NCI-H2081 (cell line): ENCODE measurements at regions not wholly inside any gene's neighbourhood (a gene's known extent, or its start where the extent isn't known, plus 50 kb on each side); places are given as distances from the start of the nearest gene placed in this dataset.
"Not testable (repeated sequence)": the region's sequence is repeated elsewhere in the genome, so short reads cannot be mapped to it uniquely, and the experiment has no call there.

Source experiments
- DNase-seq, 2 experiments: peaks; one replicate each; lab custom pipeline; 2025; lab: John Stamatoyannopoulos, UW

GRCh38 chr14:57150449-57150848 lies 118.3 kb downstream of the EXOC5 start:
- DNase-seq: no peak

- no peak for DNase-seq
These were observed 129.5 kb downstream of the EXOC5 start for GRCh38 chr14:57139173-57139572.

GRCh38 chr14:57136669-57137328 lies 131.9 kb downstream of the EXOC5 start:
- peak; percentile 55 to 83 for DNase-seq

- DNase-seq: not testable (repeated sequence)
These were observed 140.9 kb downstream of the EXOC5 start for GRCh38 chr14:57127809-57128208.

- peak; percentile 16 to 68 for DNase-seq
These were observed 146.6 kb downstream of the EXOC5 start for GRCh38 chr14:57122129-57122528.

- DNase-seq: not testable (repeated sequence)
These were observed 156.5 kb downstream of the EXOC5 start for GRCh38 chr14:57112072-57112807.

GRCh38 chr14:57110411-57110810 lies 158.3 kb downstream of the EXOC5 start:
- DNase-seq: not testable (repeated sequence)

- DNase-seq: no peak
These were observed 177.6 kb downstream of the EXOC5 start for GRCh38 chr14:57091030-57091608.

- peak; percentile 62 to 93 for DNase-seq
These were observed 178.8 kb downstream of the EXOC5 start for GRCh38 chr14:57089901-57090300.

GRCh38 chr14:57087841-57088240 lies 180.9 kb downstream of the EXOC5 start:
- DNase-seq: no peak

GRCh38 chr14:57086271-57087162 lies 182.2 kb downstream of the EXOC5 start:
- DNase-seq: no peak

GRCh38 chr14:57085801-57086200 lies 182.9 kb downstream of the EXOC5 start:
- DNase-seq: peak in 1 of 2 experiments; percentile 33

GRCh38 chr14:57085043-57085442 lies 183.7 kb downstream of the EXOC5 start:
- DNase-seq: no peak

GRCh38 chr14:57080691-57081090 lies 188.0 kb downstream of the EXOC5 start:
- DNase-seq: no peak

- no peak for DNase-seq
These were observed 190.7 kb downstream of the EXOC5 start for GRCh38 chr14:57078054-57078453.

- no peak for DNase-seq
These were observed 194.7 kb downstream of the EXOC5 start for GRCh38 chr14:57073986-57074385.

GRCh38 chr14:57071639-57072038 lies 197.1 kb downstream of the EXOC5 start:
- DNase-seq: no peak

GRCh38 chr14:57069702-57070101 lies 199.0 kb downstream of the EXOC5 start:
- DNase-seq: no peak

GRCh38 chr14:57068511-57068910 lies 200.2 kb downstream of the EXOC5 start:
- DNase-seq: no peak

- DNase-seq: peak; percentile 34 to 38
These were observed 201.7 kb downstream of the EXOC5 start for GRCh38 chr14:57066887-57067513.

- DNase-seq: no peak
These were observed 202.2 kb downstream of the EXOC5 start for GRCh38 chr14:57066463-57066862.
